ENCODE measurements at regions not wholly inside any gene's neighbourhood (a gene's known extent, or its start where the extent isn't known, plus 50 kb on each side); places are given as distances from the start of the nearest gene placed in this dataset.
"Not testable (repeated sequence)": the region's sequence is repeated elsewhere in the genome, so short reads cannot be mapped to it uniquely, and the experiment has no call there.

DNA sequence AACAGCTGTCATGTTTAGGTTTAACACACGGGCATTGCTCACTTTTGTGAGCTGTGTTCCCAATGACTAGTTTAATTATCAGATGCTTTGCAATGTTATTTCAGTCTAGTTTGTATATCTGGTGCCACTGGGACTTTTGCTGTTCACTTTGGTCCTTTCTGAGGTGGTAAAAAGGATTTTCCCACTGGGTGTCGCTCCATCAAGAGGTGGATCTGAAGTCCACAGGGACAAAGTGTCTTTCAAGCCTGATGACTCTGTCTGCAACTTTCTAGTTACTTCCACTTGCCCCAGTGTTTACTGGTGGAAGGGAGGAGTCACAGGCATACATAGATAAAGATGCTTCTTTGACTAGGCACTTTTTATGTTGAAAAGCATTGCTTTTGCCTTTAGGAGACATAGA is 242.2 kb downstream of the HGF start:
- DNase-seq = peak; percentile 15

GRCh38 chr7:81526971-81527370 is 242.9 kb downstream of the HGF start:
- no peak for DNase-seq

DNA sequence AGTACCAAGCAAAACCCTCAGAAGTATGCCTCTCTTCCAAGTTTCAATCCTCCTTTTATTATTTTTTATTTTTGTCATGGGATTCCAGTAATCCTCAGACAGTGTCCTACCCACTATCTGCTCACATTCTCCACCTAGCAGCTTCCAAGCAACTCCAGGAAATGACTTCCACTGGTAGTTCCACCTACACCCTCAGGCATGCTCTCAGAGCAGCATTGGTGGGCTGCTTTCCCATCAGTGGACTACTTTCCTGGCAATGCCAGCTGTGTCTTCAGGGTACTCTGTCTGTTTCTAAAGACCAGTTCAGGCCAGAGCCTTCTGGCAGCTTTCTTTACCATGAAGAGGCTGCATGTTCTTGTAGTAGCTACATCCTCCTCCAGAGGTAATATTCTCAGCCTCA is 244.0 kb downstream of the HGF start:
- no peak for DNase-seq

GRCh38 chr7:81519886-81520285 is 250.0 kb downstream of the HGF start:
- DNase-seq = no peak

DNA sequence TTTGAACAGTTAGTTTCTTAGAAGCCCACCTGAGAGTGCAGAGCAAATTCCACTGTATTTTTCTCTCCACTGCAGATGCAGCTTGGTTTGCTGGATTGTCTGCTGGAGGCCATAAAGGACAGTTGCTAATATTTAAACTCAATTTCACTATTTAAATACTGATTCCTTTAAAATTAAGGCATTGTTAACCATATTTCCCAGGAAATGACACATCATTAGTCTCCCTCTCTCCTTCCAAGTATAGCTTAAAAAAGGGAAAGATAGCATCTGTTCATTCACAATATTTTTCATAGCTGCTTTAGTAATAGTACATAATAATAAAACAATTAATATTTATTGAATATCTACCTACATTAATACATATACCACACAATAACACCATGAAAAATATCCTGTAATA is 252.9 kb downstream of the HGF start:
- no peak for DNase-seq

GRCh38 chr7:81515009-81515408 is 254.8 kb downstream of the HGF start:
- no peak for DNase-seq

GRCh38 chr7:81514546-81514945 is 255.3 kb downstream of the HGF start:
- DNase-seq = no peak

DNA sequence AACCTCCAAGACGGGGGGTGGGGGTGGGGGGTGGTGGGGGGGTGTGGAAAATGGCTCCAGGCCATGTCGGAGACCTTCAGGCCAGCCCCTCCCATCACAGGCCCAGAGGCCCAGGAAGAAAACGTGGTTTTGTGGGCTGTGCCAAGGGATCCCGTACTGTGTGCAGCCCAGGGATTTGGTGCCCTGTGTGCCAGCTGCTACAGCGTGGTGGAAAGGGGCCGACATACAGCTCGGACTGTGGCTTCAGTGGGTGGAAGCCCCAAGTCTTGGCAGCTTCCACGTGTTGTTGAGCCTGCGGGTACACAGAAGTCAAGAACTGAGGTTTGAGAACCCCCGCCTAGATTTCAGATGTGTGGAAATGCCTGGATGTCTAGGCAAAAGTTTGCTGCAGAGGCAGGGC is 259.7 kb downstream of the HGF start:
- no peak for DNase-seq

- DNase-seq = no peak
Observed at GRCh38 chr7:81507221-81507620, 262.6 kb downstream of the HGF start.

GRCh38 chr7:81506609-81507008 is 263.2 kb downstream of the HGF start:
- DNase-seq = no peak

DNA sequence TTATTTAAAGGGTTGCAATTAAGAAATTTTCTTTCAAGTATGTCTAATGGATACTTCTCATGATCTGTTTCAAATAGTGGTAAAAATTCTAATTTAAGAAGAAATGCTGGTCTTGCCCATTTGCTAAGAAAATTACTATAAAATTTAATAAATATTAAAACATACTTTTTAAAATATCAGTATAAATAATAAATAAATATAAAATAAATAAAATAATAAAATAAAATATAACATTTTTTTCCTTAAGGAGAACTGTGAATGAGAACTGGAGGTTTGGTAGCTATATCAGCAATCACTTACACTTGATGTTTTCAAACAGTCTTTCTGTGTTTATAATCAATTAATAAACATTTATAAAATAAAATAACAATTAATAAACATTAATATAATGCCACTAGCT is 266.1 kb downstream of the HGF start:
- DNase-seq = no peak

GRCh38 chr7:81503336-81503735 is 266.5 kb downstream of the HGF start:
- DNase-seq = no peak

- peak; percentile 25 for DNase-seq
Observed at GRCh38 chr7:81501220-81501619, 268.6 kb downstream of the HGF start.

DNA sequence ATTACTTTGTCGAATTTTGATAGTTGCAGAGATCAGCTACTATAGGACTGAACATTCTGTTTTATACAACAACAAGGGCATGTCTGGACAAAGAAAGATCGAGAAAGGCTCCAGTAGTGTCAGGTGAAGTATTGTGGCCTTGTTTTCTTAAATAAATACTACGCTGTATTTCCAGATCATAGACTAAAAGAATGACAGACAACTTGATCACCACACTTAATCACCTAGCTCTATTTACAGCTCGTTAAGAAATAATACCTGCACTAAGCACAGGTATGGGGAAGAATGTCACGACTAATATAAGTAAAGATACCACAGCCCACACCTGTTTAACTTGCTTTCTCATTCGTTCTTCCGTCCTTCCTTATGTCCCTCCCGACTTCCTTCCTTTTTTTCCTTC is 269.2 kb downstream of the HGF start:
- DNase-seq = no peak

- peak; percentile 72 for DNase-seq
Observed at GRCh38 chr7:81499262-81500116, 270.4 kb downstream of the HGF start.

DNA sequence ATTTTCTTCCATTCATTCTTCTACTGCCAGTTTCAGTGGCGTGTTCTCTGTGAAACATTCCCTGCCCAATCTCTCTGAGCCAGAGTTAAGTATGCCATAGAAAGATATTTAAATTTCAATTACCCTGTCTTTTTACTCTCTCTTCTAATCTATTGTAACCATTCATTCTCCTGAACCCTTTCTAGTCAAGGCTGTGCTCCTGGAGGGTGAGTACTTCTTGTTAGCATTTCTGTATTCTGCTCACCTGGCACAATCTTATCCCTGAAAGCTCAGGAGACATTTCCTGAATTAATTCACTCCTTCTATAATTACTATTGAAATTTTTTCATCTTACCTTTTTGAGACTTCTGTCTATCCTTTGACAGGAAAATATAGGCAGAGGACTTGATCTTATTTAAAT is 271.7 kb downstream of the HGF start:
- no peak for DNase-seq

DNA sequence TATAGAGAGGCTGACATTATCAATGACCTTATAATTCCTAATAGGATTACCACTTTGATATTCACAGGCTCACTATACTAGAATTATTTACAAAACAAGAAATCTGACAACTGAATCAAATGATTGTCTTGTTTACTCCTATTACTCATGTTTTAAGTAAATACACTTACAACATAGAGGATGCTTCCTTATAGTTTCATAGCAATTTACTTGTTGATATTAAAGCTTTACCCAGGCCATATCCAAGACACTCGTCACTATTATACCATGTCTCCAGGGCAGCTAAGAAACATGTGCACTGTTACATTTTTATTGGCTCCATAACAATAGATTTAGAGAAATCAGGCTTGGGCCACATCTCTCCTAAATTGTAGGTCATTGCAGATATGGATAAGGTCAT is 276.9 kb downstream of the HGF start:
- no peak for DNase-seq

DNA sequence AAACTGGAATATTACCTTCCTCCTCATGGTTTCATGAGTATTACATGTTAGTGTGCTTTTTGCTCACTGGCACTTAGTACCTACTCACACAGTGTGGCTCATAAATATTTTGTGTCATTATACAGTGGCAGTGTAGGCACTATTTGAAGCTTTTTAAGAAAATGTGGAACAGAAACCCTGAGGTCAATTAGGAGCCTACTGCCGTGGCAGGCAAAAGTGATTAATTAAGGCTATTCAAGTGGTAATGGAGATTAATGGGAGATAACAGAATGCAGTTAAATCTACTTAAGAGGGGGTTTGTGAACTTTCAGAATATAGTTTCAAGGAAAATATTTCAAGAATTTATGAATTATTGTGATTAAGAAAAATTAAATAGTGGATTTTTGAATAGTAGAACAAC is 277.6 kb downstream of the HGF start:
- DNase-seq = no peak

- no peak for DNase-seq
Observed at GRCh38 chr7:81491573-81491972, 278.3 kb downstream of the HGF start.

DNA sequence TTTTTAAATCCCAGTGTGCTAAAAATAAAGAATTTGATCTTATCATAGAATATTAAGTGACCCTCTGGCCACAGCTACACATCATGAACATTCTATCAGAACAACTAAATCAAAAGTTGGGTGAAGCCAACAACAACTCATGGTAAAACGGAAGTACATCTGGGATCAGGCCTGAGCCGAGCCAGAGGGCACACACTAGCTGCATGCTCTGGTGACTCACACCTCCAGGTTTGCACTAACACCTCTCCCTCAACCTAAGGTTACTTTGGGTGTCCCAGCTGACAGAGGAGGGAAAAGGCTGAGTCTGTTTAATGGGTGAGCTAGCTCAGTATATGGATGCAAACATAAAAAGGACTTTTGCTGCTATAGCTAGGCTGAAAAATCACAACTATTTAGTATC is 281.6 kb downstream of the HGF start:
- DNase-seq = no peak

DNA sequence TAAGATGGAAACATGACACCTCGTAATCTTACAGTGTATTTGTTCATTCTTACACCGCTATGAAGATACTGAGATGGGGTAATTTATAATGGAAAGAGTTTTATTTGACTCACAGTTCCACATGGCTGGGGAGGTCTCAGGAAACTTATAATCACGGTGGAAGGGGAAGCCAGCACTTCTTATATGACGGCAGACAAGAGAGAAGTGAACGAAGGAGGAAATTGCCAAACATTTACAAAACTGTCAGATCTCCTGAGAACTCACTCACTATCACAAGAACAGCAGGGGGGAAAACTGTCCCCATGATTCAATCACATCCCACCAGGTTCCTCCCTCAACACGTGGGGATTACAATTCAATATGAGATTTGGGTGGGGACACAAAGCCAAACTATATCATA is 282.3 kb downstream of the HGF start:
- no peak for DNase-seq

GRCh38 chr7:81484261-81484660 is 285.6 kb downstream of the HGF start:
- DNase-seq = peak; percentile 69

GRCh38 chr7:81482600-81483186 is 287.2 kb downstream of the HGF start:
- peak; percentile 24 for DNase-seq

DNA sequence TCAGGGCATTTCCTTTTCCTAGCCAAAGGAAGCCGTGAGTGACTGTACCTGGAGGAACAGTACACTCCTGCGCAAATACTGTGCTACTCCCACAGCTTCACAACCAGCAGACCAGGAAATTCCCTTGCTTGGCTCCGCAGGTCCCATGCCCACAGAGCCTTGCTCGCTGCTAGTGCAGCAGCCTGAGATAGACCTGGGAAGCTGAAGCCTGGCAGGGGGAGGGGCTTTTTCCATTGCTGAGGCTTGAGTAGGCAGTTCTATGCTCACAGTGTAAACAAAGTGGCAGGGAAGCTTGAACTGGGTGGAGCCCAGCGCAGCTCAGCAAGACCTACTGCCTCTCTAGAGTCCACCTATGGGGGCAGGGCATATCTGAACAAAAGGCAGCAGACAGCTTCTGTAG is 291.2 kb downstream of the HGF start:
- no peak for DNase-seq

DNA sequence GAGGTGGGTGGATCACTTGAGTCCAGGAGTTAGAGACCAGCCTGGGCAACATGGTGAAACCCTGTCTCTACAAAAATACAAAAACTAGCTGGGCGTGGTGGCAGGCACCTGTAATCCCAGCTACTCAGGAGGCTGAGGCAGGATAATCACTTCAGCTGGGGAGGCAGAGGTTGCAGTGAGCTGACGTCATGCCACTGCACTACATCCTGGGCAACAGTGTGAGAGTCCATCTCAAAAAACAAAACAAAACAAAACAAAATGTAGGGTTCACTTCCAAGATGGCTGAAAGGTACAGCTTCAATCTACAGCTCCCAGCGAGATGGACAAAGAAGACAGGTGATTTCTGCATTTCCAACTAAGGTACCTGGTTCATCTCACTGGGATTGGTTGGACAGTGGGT is 291.6 kb downstream of the HGF start:
- DNase-seq = not testable (repeated sequence)
